NCI-H748 (cell line): ENCODE measurements at regions not wholly inside any gene's neighbourhood (a gene's known extent, or its start where the extent isn't known, plus 50 kb on each side); places are given as distances from the start of the nearest gene placed in this dataset.

Experiments
- DNase-seq: peaks from one replicate; lab custom pipeline; 2025; ENCODE audit not compliant: unreplicated experiment; lab: John Stamatoyannopoulos, UW

- no peak for DNase-seq
Measured at GRCh38 chr5:20494706-20495105, 506.7 kb upstream of the CDH18 start.

GRCh38 chr5:20486826-20487225, 498.8 kb upstream of the CDH18 start:
- DNase-seq = no peak

- DNase-seq = no peak
Measured at GRCh38 chr5:20476016-20476415, 488.0 kb upstream of the CDH18 start.

- no peak for DNase-seq
Measured at GRCh38 chr5:20470997-20471396, 483.0 kb upstream of the CDH18 start.

GRCh38 chr5:20469792-20470191, 481.8 kb upstream of the CDH18 start:
- DNase-seq = no peak

- no peak for DNase-seq
Measured at GRCh38 chr5:20469390-20469789, 481.4 kb upstream of the CDH18 start.

GRCh38 chr5:20466512-20466911, 478.5 kb upstream of the CDH18 start:
- no peak for DNase-seq

- DNase-seq = no peak
Measured at GRCh38 chr5:20463206-20463605, 475.2 kb upstream of the CDH18 start.

GRCh38 chr5:20446121-20446520, 458.1 kb upstream of the CDH18 start:
- DNase-seq = no peak

GRCh38 chr5:20445326-20445860, 457.4 kb upstream of the CDH18 start:
- DNase-seq = no peak

- no peak for DNase-seq
Measured at GRCh38 chr5:20434786-20435185, 446.8 kb upstream of the CDH18 start.

GRCh38 chr5:20420991-20421595, 433.1 kb upstream of the CDH18 start:
- DNase-seq = no peak
